ENCODE measurements at regions not wholly inside any gene's neighbourhood (a gene's known extent, or its start where the extent isn't known, plus 50 kb on each side); places are given as distances from the start of the nearest gene placed in this dataset.

DNA sequence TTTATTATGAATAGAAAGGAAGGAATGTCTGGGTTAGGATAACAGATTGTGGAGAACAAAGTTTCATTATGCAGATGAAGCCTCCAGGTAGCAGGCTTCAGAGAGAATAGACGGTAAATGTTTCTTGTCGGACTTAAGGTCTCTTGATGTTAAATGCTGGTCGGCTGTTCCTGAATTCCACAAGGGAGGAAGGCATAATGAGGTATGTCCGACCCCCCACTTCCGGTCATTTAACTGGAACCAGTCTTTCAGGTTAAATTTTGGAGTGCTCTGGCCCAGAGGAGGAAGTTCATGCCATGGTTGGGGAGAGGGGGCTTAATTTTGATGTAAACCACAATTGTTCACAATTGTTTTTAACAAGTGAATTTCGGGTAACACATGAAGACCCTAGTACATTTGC lies 158.1 kb upstream of the VCX3A start:
- no peak for DNase-seq

DNA sequence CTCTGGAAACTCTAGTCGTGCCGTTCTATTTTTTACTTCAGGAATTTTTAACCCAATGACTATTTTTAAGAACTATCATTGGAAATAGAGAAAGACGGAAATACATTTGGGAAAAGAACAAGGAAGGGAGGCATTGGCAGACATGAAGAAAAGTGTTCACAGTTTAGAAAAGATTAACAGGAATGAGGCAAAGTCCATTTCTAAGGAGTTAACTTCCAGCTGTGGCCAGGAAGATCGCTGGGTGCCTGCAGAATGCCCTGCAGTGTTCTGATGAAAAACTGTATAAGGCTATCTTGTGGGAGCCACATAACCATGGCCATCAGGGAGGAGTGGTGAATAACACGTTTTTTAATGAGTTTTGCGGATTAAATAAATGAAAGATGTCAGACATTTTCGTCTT lies 150.6 kb upstream of the VCX3A start:
- no peak for DNase-seq

DNA sequence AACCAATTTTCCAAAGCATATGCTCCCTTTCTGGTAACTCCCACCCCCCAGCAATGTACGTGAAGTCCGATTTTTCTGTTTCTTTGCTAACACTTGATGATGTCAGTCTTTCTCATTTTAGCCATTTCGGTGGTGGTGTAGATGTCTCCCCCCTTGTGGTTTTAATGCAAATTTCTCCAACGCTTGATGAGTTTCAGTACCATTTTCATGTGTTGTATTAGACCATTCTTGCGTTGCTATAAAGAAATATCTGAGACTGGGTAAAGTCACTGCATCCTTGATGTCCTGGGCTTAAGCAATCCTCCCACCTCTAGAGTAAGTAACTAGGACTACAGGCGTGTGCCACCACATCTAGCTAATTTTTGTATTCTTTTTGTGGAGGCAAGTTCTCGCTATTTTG lies 148.4 kb upstream of the VCX3A start:
- DNase-seq = no peak

DNA sequence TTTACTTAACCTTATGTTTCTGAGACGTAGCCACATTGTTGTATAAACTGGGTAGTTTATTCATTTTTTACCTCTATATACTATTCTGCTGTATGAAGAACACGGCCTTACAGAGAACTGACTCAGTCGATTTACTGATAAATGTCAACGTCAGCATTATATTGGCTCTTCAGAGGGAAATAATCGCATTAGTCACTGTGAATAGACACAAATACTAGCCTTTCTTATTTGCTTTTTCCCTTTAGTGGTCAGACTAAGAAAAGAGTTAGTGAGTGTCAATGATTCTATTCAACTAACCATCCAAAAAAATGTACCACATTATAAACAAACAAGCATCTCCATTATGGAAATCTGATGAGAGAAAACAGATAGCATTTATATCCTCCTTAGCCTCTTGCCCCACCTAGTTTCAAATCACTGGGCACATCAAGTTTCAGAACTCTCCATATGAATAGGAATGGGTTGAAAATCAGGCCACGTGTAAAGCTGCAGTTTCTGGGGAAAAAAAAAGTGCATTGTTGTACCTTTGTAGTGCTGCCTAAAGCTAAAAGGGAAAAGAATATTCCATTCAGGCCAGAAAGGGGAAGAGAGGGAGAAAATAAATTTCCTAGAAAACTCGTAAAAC lies 146.7 kb upstream of the VCX3A start:
- no peak for DNase-seq

DNA sequence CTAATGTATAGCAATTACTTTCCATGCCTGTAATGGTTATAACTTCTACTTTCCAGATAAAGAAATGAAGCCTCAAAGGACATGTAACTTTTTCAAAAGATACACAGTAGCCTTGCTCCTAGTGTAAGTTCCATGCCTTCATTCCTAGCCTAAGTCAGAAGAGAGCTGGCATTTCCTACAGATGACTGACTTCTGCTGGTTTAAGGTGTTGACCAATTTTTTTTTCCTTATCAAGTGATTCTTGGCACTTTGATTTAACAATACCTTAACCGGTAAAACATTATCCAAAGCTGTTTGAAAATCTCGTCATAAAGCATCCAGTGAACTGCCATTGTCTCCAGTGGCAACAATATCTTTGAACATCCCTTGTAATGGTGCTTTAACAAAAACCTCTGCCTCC lies 145.1 kb upstream of the VCX3A start:
- DNase-seq = no peak

DNA sequence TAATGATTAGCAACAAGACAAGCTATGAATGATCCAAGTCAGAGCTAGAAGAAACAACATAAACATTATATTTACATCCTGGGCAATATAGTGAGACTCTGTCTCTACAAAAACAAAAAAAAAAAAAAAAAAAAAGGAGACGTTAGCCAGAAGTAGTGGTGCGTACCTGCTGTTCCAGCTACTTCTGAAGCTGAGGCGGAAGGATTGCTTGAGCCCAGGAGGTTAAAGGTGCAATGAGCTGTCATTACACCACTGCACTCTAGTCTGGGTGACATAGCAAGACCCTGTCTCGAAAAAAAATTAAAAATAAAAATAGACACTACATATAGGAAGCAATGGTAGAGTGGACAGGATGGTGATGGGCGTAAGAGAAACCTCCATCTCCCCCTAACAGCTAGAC lies 144.6 kb upstream of the VCX3A start:
- DNase-seq = no peak

DNA sequence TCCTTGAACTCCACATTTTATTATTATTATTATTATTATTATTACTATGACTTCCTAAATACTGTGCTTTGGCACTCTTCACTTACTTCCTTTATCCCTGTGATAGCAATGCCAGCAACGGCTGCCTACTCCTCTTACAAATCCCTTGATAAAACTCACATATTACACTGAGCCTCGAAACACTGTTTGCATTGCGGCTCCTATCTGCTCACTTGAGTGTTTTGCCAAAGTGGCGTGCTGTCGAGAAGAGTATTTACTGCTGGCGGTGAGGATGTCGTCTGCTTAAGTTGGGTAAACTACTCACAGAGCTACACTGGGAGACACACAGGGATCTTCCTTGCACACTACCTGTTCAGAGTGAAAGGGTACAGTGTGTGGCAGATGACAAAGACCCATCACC lies 143.4 kb upstream of the VCX3A start:
- no peak for DNase-seq

DNA sequence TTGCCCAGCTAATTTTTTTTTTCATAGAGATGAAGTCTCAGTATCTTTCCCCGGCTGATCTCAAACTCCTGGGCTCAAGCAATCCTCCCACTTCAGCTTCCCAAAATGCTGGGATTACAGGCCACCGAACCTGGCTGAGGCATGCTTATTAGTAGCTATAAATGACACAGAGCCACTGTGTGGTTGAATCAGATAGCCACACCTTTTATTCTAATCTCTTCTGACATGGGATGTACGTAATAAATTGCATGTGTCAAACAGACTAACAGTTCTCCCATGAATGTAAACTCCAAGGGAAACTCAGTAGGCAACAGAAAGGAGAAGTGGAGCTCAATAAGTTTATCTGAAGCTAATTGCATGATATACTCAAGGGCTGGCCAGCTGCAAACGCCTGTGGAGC lies 139.8 kb upstream of the VCX3A start:
- no peak for DNase-seq

DNA sequence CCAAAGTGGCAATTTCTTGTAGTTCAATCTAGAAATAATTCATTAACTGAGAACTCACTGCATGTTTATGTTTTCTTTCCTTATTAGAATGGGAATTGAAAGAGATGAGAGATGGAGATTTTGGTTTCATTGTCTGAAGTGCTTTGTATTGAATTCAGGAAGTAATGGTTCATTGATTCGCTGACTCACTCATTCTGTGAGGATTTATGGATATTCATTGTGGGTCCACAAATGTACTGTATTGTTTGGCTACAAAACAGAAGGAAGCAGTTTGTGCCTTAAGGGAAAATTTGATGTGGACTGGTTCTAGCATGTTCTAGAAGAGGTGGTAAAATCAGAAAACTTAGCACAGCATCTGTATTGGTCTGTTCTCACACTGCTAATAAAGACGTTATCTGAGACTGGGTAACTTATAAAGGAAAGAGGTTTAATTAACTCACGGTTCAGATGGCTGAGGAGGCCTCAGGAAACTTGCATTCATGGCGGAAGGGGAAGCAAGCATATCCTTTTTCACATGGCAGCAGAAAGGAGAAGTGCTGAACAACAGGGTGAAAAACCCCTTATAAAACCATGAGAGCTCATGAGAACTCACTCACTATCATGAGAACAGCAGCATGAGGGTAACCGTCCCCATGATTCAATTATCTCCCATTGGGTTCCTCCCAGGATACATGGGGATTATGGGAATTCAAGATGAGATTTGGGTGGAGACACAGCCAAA lies 132.3 kb upstream of the VCX3A start:
- DNase-seq = no peak

DNA sequence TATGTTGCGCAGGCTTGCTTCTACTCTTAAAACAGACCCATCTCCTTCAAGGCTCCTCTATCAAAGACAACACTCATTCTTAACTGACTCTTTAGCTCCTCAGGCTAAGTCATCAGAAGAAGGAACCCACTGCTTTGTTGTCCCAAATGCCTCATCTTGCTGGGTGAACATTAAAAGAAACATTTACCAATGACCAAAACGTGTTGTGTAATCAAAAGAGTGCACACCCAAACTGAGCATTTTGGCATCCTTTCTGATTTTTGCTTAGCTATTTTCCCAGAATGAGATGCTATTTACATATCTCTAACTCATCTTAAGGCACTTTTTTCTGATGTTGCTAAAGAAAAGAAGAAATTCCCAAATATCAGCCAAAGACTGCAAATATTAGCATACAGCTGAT lies 131.7 kb upstream of the VCX3A start:
- DNase-seq = no peak

DNA sequence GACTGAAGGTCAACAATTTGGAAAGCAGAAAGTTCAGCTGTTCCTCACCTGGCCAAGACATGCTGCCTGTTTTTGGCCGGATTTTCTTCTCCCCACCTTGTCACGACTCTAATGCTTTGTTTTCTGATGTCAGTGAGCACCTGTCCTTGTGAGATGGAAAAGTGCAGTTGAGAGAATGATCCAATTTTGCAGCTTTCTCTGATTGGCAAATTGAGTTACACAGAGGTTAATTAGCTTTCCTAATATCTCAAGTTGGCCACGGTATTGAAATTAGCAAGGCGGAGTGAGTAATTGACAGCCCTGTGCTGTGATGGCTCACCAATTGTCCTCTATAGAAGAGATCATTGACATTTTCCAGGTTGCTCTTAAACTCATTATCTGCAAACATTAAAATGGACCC lies 126.8 kb upstream of the VCX3A start:
- no peak for DNase-seq

DNA sequence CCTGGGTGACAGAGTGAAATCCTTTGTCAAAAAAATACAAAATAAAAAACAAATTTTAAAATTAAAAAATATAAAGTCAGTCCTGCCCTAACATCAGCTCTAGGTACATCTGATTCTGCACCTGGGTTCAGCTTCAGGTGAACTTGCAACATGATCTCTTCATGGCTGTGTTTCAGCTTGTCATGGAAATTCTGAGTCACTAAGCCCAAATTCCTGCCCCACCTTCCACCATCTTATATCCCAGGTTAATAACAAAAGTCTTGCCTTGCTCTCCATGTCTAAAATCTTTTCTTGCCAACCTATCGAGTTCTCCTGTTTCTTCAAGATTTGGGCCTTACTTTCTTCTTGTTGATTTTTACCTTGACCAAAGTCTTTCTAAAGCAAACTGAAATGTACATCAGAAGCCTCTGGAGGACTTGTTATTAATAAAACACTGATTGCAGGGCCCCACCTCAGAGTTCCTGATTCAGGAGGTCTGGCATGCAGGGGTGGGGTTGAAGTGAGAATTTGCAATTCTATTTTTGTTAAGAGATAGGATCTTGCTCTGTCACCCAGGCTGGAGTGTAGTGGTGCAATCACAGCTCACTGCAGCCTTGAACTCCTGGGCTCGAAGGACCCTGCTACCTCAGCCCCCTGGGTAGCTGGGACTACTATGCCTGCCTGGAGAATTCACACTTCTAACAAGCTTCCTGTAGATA lies 125.8 kb upstream of the VCX3A start:
- no peak for DNase-seq

DNA sequence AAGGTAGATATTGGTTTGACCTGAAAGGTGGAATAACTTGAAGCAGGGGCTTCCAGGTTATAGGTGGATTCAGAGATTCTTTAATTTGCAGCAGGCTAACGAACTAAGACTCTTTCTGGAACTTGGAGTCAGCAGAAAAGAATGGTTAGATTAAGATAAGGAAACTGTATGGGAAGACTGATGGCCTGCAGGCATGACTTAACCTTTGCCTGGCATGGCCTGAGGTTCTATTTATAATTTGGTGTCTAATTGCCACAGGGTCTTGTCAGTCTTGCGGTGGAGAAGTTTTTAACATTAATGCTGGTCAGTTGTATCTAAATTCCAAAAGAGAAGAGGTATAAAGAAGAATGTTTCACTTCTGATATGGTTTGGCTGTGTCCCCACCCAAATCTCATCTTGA lies 110.3 kb upstream of the VCX3A start:
- DNase-seq = no peak

DNA sequence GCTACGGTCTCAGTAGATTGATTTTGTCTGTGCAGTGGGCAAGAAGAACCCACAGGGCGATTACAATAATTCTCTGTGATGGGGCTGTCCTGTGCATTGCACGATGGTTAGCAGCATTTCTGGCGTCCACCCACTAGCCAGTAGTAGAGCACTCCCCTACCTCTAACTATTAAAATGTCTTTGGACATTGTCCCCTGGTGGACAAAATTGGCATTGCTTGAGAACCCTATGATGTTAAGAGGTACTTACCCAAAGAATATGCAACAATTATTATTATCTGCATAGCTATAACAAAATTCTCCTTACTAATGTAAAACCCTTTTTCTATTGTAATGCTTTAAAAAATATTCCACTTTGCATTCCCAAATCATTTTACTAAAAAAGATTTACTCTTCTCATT lies 109.5 kb upstream of the VCX3A start:
- no peak for DNase-seq

DNA sequence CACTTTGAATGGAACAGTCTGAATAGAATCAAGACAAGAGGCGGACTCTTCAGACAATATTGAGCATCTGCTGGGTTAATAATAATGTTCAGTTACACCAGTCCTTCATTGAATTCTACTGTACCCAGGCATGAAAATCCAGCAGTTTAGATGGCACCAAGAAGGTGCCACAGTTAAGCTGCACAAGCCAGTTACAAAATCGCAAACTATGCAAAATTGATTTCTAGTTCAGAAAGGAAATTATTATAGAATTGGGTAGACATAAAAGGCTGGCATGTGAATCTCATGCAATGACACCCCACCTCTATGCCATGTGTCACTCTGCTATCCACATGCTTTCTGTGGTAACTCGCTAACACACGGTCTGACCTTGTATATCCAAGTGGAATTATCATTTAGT lies 105.8 kb upstream of the VCX3A start:
- no peak for DNase-seq

DNA sequence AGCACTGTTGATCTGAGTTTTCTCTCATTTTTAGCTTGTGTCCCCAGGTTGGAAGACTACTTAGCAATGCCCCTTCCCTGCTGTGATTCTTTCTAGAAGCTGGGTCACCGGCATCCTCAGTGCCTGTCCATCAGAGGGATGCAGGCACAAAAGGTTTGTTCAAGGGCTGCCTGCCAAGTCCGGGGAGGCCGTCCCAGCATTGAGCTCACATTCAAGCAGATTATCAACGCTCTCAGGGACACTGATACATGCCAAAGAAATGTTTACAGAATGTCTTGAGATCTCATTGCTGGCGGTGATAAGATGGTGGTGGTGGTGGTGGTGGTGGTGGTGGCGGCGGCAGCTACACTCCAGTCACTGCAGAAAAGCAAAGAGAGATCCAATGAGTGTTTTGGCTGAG lies 79.6 kb upstream of the VCX3A start:
- DNase-seq = no peak

DNA sequence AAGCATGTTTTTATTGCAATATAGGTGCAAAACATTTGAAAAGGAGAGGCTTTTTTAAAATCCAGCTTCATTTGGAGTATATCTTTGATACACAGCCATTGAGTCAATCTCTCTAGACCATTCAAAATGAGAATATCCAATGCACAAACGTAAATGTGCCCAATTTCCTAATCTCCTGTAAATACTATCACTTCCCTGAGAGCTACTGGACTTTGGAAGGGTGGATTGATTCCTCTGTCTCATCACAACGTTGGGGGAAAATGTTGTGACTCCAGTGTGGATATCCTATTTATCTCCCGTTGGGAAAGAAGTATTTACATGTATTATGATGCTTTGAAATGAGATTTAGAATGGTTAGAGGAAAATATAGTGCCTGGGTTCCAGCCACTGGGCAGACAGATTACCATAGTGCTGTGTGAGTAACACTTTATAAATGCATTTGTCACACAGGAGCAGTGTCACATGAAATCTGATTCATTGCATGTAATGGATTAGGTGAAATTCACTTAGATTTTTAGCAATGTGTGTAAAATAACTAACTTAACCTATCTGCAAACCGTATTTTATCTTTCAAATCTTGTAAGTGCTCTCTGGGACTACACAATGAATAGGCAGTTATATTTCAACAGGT lies 64.4 kb upstream of the VCX3A start:
- DNase-seq = no peak
